ENCODE measurements at regions not wholly inside any gene's neighbourhood (a gene's known extent, or its start where the extent isn't known, plus 50 kb on each side); places are given as distances from the start of the nearest gene placed in this dataset.

GRCh38 chr9:4366591-4367330, 66.9 kb upstream of the GLIS3 start:
- TF ChIP-seq CTCF (IDR thresholded peaks at IDR 0.05): peak; percentile 76
- TF ChIP-seq EZH2phosphoT487 (IDR thresholded peaks at IDR 0.05; ENCODE audit: borderline replicate concordance, low read depth): no peak
- TF ChIP-seq RFX5 (IDR thresholded peaks at IDR 0.05; ENCODE audit: low read length): no peak
- TF ChIP-seq USF2 (IDR thresholded peaks at IDR 0.05; ENCODE audit: borderline replicate concordance, low read depth, low read length): no peak
- TF ChIP-seq IRF3 (IDR thresholded peaks at IDR 0.05; ENCODE audit: low read depth, low read length): no peak
- TF ChIP-seq RCOR1 (IDR thresholded peaks at IDR 0.05; ENCODE audit: low read length): no peak
- no peak for TF ChIP-seq POLR2AphosphoS5 (IDR thresholded peaks at IDR 0.05; ENCODE audit: low read depth, low read length)
- no peak for TF ChIP-seq REST (IDR thresholded peaks at IDR 0.05; ENCODE audit: low read depth, low read length)
- no peak for TF ChIP-seq PBX3 (IDR thresholded peaks at IDR 0.05)
- TF ChIP-seq FOSL2 (IDR thresholded peaks at IDR 0.05; ENCODE audit: borderline replicate concordance, low read depth): no peak
- TF ChIP-seq MXI1 (IDR thresholded peaks at IDR 0.05; ENCODE audit: low read depth, low read length): no peak
- TF ChIP-seq JUND (IDR thresholded peaks at IDR 0.05): no peak
